ENCODE measurements at regions not wholly inside any gene's neighbourhood (a gene's known extent, or its start where the extent isn't known, plus 50 kb on each side); places are given as distances from the start of the nearest gene placed in this dataset.
A peak's percentile ranks its signal among the peaks of the same experiment; 100 is the strongest.

GRCh38 chr1:37284053-37284452, 190.3 kb upstream of the ZC3H12A start:
- DNase-seq, result no peak

- DNase-seq, result no peak
These were observed 187.5 kb upstream of the ZC3H12A start for GRCh38 chr1:37286881-37287280.

- peak; percentile 22 to 24 for DNase-seq
These were observed 185.5 kb upstream of the ZC3H12A start for GRCh38 chr1:37288900-37289299.

- DNase-seq, result no peak
These were observed 183.7 kb upstream of the ZC3H12A start for GRCh38 chr1:37290718-37291117.

- no peak for DNase-seq
These were observed 181.6 kb upstream of the ZC3H12A start for GRCh38 chr1:37292789-37293188.

DNA sequence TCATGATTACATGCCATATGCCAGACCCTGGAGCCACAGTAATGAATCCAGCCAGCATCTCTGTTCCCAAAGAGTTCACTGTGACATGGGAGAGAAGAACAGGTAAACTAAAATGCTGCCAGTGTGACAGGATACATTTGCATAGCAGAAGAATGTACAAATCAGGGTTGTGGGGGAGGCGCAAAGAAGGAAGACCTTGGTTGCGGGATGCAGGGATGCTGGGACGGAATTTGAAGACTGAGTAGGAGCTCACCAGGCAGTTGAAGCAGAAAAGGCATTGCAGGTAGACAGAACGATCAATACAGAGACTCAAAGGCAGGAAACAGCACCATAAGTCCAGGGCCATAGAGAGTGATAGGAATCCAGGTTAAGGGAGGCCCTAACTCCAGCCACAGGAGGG, 180.3 kb upstream of the ZC3H12A start:
- no peak for DNase-seq

DNA sequence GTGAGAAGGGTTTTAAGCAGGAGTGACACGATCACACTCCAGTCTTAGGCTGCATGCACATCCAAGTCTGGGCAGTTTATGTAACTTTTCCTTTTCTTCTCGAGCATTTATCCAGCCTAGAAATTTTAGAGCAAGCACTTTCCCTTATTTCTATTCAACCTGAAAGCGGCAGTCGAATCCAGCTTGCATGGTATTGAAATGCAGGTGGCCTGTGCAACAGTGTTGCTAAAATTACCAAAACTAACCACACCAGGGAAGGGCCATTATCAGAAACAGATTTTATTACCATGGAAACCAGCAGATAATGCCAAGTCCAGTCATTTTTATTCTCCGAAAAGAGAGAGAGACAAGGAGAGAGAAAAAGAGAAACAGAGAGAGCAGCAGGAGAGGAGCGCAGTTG, 179.9 kb upstream of the ZC3H12A start:
- DNase-seq, result no peak

DNA sequence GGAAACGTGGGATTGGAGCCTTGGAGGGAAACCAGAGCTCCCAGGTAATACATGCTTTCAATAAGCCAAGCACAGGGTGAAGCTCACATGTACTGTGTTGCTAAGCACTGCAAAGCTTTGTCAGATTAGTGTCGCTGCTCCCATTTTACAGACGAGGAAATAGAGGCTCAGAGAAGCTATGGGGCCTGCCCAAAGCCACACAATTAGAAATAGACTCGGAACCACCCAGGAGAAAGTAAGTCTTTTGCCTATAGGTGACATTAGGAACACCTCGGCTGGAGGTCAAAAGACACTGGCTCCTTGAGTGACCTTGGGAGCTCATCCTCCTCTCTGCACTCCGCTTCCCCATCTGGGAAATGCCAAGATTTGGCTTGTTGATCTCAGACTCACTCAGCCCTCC, 175.6 kb upstream of the ZC3H12A start:
- DNase-seq, result no peak

GRCh38 chr1:37299216-37299615, 175.2 kb upstream of the ZC3H12A start:
- DNase-seq, result no peak

GRCh38 chr1:37303884-37304574, 170.4 kb upstream of the ZC3H12A start:
- no peak for DNase-seq

- no peak for DNase-seq
These were observed 169.3 kb upstream of the ZC3H12A start for GRCh38 chr1:37305108-37305507.

- DNase-seq, result no peak
These were observed 168.5 kb upstream of the ZC3H12A start for GRCh38 chr1:37305841-37306240.

- DNase-seq, result no peak
These were observed 167.9 kb upstream of the ZC3H12A start for GRCh38 chr1:37306461-37306860.

GRCh38 chr1:37306871-37307270, 167.5 kb upstream of the ZC3H12A start:
- DNase-seq, result no peak

- DNase-seq, result no peak
These were observed 166.1 kb upstream of the ZC3H12A start for GRCh38 chr1:37308031-37308960.

GRCh38 chr1:37309574-37309973, 164.8 kb upstream of the ZC3H12A start:
- no peak for DNase-seq

GRCh38 chr1:37310064-37310463, 164.3 kb upstream of the ZC3H12A start:
- no peak for DNase-seq

- no peak for DNase-seq
These were observed 159.0 kb upstream of the ZC3H12A start for GRCh38 chr1:37315371-37315846.

GRCh38 chr1:37317870-37318467, 156.4 kb upstream of the ZC3H12A start:
- no peak for DNase-seq

DNA sequence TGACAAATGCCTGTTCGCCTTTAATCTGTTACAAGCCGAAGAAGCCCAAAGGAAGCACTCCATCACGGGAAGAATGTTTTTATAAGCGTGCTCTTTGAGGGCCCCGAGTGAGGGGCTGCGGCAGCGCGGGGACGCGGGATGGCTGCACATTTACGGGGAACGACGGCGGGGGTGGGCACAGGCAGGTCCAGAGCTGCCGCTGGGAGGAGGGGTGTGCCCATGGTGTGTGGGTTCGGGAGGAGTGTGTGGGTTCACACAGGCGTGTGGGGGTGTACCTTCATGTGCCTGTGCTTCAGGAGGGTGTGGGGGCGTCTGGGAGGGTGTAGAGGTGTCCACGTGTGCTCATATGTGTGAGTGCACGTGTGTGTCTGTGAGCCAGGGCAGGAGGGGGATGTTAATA, 155.9 kb upstream of the ZC3H12A start:
- DNase-seq, result no peak

DNA sequence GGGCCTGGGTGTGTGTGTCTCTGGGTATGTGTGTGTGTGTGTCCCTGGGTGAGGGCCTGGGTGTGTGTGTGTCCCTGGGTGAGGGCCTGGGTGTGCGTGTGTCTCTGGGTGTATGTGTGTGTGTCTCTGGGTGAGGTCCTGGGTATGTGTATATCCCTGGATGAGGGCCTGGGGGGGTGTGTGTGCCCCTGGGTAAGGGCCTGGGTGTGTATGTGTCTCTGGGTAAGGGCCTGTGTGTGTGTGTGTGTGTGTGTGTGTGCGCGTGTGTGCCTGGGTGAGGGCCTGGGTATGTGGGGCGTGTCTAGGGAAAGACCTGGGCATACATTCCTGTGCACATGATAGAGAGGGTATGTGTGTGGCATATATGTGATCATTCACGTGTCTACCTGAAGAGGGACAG, 155.1 kb upstream of the ZC3H12A start:
- no peak for DNase-seq

GRCh38 chr1:37323486-37324377, 150.6 kb upstream of the ZC3H12A start:
- peak; percentile 47 to 61 for DNase-seq

- no peak for DNase-seq
These were observed 149.4 kb upstream of the ZC3H12A start for GRCh38 chr1:37325010-37325409.
